Fibroblast of villous mesenchyme (primary cell): ENCODE measurements at regions not wholly inside any gene's neighbourhood (a gene's known extent, or its start where the extent isn't known, plus 50 kb on each side); places are given as distances from the start of the nearest gene placed in this dataset.

Experiments used
- DNase-seq: peaks from one replicate; pipeline ENCODE4 v3.0.0-alpha.2; 2010; ENCODE audit warnings: low read depth
- H3K4me3 ChIP-seq: 2 replicates; pipeline ENCODE4 v1.5.1; 2011; ENCODE audit warnings: low read depth, mild to moderate bottlenecking, low read length
- CTCF ChIP-seq: IDR thresholded peaks from 2 replicates; pipeline ENCODE4 v1.5.1; 2012; ENCODE audit warnings: low read depth, mild to moderate bottlenecking, low read length; ENCODE audit not compliant: insufficient read depth

GRCh38 chr9:18188971-18189370, 285.0 kb upstream of the ADAMTSL1 start:
- DNase-seq, result no peak
- TF ChIP-seq CTCF, result no peak
- no peak overlapping the region for H3K4me3 ChIP-seq

GRCh38 chr9:18189871-18190670, 283.9 kb upstream of the ADAMTSL1 start:
- H3K4me3 ChIP-seq, result no peak overlapping the region
- DNase-seq, result no peak
- TF ChIP-seq CTCF, result no peak

- no peak for DNase-seq
- H3K4me3 ChIP-seq, result no peak overlapping the region
- no peak for TF ChIP-seq CTCF
Observed at GRCh38 chr9:18190671-18191374, 283.1 kb upstream of the ADAMTSL1 start.

- DNase-seq, result no peak
- no peak for TF ChIP-seq CTCF
- no peak overlapping the region for H3K4me3 ChIP-seq
Observed at GRCh38 chr9:18194316-18194715, 279.6 kb upstream of the ADAMTSL1 start.

GRCh38 chr9:18195223-18195622, 278.7 kb upstream of the ADAMTSL1 start:
- no peak overlapping the region for H3K4me3 ChIP-seq
- DNase-seq, result no peak
- no peak for TF ChIP-seq CTCF

- TF ChIP-seq CTCF, result no peak
- DNase-seq, result no peak
- H3K4me3 ChIP-seq, result no peak overlapping the region
Observed at GRCh38 chr9:18202924-18203323, 271.0 kb upstream of the ADAMTSL1 start.
